ENCODE measurements at regions not wholly inside any gene's neighbourhood (a gene's known extent, or its start where the extent isn't known, plus 50 kb on each side); places are given as distances from the start of the nearest gene placed in this dataset.

DNA sequence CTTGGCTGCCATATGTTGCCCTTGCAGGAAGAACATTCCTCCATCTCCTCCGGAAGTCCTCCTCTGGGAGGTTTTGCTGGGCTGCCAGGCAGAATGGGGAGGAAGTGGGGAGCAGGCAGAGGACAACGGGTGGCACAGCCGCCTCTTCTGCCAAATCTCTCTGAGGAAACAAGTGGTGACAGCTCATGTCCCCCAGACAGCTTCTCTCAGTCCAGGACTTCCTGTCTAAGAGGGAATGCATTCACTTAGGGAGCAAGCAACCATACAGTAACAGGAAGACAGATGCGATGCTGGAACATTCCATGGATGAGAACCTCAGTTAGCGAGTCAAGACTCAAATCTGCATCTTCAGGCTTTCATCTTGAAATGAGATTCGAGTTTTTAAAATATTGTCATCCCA lies 701.0 kb downstream of the SEMA5A start:
- intact Hi-C loops (cut with DNase I; ENCODE audit: low total_unique reads): no loop called here
- no peak for DNase-seq
- no peak overlapping the region for H3K27ac ChIP-seq

DNA sequence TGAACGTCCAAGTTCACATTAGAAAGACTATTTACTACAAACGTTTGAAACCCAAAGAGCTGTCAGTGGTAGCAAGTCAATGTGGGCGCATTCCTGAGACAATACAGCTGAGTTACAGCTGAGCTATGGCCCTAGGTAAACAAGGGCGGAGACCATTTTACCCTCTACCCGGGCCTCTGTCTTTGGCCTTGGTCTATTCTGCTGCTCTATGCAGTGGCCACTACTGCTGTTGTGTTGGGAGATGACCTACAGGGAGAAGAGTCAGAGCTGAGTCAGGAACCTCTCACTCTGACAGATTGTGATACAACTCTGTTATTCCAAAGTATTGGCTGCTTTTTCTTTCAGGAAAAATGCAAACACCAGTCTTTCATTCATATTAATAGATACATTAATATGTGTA lies 700.6 kb downstream of the SEMA5A start:
- TF ChIP-seq, protein P1, sequence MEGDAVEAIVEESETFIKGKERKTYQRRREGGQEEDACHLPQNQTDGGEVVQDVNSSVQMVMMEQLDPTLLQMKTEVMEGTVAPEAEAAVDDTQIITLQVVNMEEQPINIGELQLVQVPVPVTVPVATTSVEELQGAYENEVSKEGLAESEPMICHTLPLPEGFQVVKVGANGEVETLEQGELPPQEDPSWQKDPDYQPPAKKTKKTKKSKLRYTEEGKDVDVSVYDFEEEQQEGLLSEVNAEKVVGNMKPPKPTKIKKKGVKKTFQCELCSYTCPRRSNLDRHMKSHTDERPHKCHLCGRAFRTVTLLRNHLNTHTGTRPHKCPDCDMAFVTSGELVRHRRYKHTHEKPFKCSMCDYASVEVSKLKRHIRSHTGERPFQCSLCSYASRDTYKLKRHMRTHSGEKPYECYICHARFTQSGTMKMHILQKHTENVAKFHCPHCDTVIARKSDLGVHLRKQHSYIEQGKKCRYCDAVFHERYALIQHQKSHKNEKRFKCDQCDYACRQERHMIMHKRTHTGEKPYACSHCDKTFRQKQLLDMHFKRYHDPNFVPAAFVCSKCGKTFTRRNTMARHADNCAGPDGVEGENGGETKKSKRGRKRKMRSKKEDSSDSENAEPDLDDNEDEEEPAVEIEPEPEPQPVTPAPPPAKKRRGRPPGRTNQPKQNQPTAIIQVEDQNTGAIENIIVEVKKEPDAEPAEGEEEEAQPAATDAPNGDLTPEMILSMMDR (IDR thresholded peaks at IDR 0.05): no peak
- no peaks in the 10 kb centered on the region for H3K27me3 ChIP-seq

More for the DNA sequence above, 701.0 kb downstream of the SEMA5A start:
- TF ChIP-seq, protein P1 (IDR thresholded peaks at IDR 0.05): no peak
- no peaks in the 10 kb centered on the region for H3K9me3 ChIP-seq
- no peaks in the 10 kb centered on the region for H3K27me3 ChIP-seq
- no peaks in the 10 kb centered on the region for H3K4me1 ChIP-seq
- H3K4me3 ChIP-seq: no peak overlapping the region
- H3K36me3 ChIP-seq: no peaks in the 10 kb centered on the region

DNA sequence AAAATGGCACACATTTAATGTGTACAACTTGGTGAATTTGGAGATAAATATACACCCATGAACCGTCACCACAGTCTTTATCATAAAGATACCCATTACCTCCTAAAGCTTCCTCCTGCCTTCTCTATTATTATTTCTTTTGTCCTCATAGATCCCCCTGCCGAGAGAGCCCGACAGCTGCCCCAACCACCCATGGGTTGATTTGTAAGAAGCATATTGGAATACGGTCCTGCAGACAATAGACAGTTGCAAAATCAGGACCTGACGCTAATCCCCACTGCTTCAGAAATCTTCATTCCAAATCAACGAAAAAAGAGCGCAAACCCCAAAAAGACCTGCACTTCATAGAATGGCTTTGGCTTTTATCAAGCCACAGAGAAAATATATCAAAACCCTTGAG lies 697.5 kb downstream of the SEMA5A start:
- Histone ChIP-seq H3K27ac (no peak overlapping the region), H3K27me3 (no peaks in the 10 kb centered on the region), H3K36me3 (no peaks in the 10 kb centered on the region), H3K9me3 (no peaks in the 10 kb centered on the region), H3K4me1 (no peaks in the 10 kb centered on the region), H3K4me3 (no peak overlapping the region)
- intact Hi-C loops (cut with DNase I; ENCODE audit: low total_unique reads): no loop called here
- TF ChIP-seq, protein P1 (IDR thresholded peaks at IDR 0.05): no peak
- no peak for DNase-seq

More for the DNA sequence above, 700.6 kb downstream of the SEMA5A start:
- H3K4me1 ChIP-seq: no peaks in the 10 kb centered on the region
- no peaks in the 10 kb centered on the region for H3K36me3 ChIP-seq
- intact Hi-C loops (cut with DNase I; ENCODE audit: low total_unique reads): no loop called here
- no peak overlapping the region for H3K4me3 ChIP-seq
- no peaks in the 10 kb centered on the region for H3K9me3 ChIP-seq
- H3K27ac ChIP-seq: no peak overlapping the region
- no peak for DNase-seq

DNA sequence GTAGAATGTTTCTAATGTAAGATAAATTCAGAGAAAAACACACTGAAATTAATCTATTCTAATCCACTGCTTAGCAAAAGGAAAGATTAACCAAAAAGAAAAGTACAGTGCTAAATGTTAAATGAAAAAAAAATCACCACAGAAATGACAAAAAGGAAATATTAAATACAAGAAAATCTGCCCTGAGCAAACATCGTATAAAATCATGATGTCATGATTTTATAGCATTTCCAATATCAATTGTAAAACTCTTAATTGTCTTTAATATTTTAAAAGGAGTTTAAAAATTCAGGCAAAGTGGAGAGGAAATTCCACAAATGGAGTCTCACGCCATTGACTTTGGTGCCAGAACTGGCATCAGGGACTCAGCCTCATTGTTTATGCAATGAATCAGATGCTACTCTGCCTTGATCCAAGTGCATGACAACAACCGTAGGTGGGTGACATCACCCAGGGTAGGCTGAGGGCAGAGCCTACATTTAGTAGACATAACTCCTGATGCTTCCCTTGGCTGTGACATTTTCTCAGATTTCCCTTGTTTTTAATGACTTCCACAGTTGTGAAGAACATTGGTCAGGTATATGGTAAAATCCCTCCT lies 696.8 kb downstream of the SEMA5A start:
- intact Hi-C loops (cut with DNase I; ENCODE audit: low total_unique reads): no loop called here
- no peaks in the 10 kb centered on the region for H3K36me3 ChIP-seq
- H3K9me3 ChIP-seq: no peaks in the 10 kb centered on the region
- TF ChIP-seq, protein P1 (IDR thresholded peaks at IDR 0.05): no peak
- no peak overlapping the region for H3K4me3 ChIP-seq
- DNase-seq: no peak
- H3K27ac ChIP-seq: no peak overlapping the region
- no peaks in the 10 kb centered on the region for H3K4me1 ChIP-seq
- no peaks in the 10 kb centered on the region for H3K27me3 ChIP-seq

DNA sequence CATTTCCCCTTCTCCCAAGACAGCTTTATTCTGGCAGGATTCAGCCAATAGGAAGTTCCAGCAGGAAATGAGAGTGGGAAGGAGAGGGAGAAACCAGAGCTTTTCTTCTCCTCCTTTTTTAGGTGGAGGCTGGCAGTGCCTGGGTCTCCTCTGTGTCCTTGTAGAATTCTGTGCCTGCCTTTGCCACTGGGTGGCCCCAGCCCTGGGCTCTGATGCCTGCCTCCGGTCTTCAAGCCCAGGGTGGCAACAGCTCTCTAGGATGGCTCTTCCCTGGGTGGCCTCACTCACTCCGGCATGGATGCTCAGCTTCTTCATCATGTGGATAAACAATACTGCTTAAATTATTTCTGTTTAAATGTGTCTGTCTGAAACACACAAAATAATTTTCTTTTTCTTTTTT lies 694.8 kb downstream of the SEMA5A start:
- intact Hi-C loops (cut with DNase I; ENCODE audit: low total_unique reads): no loop called here
- Histone ChIP-seq H3K27ac (no peak overlapping the region), H3K4me1 (no peaks in the 10 kb centered on the region), H3K9me3 (no peaks in the 10 kb centered on the region), H3K36me3 (no peaks in the 10 kb centered on the region), H3K4me3 (no peak overlapping the region), H3K27me3 (no peaks in the 10 kb centered on the region)
- DNase-seq: no peak
- TF ChIP-seq, protein P1 (IDR thresholded peaks at IDR 0.05): no peak

DNA sequence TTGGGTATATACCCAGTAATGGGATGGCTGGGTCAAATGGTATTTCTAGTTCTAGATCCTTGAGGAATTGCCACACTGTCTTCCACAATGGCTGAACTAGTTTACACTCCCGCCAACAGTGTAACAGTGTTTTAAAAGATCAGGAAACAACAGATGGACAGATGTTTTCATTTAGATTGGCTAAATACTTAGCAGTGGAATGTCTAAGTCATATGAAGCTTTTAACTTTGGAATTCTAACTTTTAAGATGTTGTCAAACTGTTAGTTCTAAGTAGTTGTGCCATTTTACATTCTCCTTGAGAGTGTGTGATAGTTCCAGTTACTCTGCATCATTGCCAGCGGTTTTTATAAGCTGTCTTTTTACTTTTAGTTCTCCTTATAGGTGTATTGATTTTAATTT lies 688.8 kb downstream of the SEMA5A start:
- Histone ChIP-seq H3K4me1 (no peaks in the 10 kb centered on the region), H3K27ac (no peak overlapping the region), H3K36me3 (no peaks in the 10 kb centered on the region), H3K4me3 (no peak overlapping the region), H3K27me3 (no peaks in the 10 kb centered on the region), H3K9me3 (no peaks in the 10 kb centered on the region)
- TF ChIP-seq, protein P1 (IDR thresholded peaks at IDR 0.05): no peak
- intact Hi-C loops (cut with DNase I; ENCODE audit: low total_unique reads): no loop called here
- no peak for DNase-seq

Measured in tibial artery (tissue), 4 donors.